ENCODE measurements at regions not wholly inside any gene's neighbourhood (a gene's known extent, or its start where the extent isn't known, plus 50 kb on each side); places are given as distances from the start of the nearest gene placed in this dataset.

- H3K9ac ChIP-seq (ENCODE audit: low read depth, low read length, poor library complexity, severe bottlenecking) = no peak overlapping the region
- no peaks in the 10 kb centered on the region for H3K27me3 ChIP-seq (ENCODE audit: insufficient read depth, low read length, poor library complexity, severe bottlenecking)
- TF ChIP-seq EZH2phosphoT487 (IDR thresholded peaks at IDR 0.05; ENCODE audit: borderline replicate concordance) = no peak
- no peaks in the 10 kb centered on the region for H3K4me1 ChIP-seq (ENCODE audit: insufficient read depth, low read length, poor library complexity, severe bottlenecking)
- no peaks in the 10 kb centered on the region for H3F3A ChIP-seq (ENCODE audit: low read depth)
- H3K9me3 ChIP-seq (ENCODE audit: insufficient read depth, low read depth, low read length) = no peaks in the 10 kb centered on the region
- no peaks in the 10 kb centered on the region for H3K36me3 ChIP-seq (ENCODE audit: insufficient read depth, low read length)
- H3K79me2 ChIP-seq (ENCODE audit: insufficient read depth, low read length) = no peaks in the 10 kb centered on the region
- no peak overlapping the region for H2AFZ ChIP-seq (ENCODE audit: low read length)
- H4K20me1 ChIP-seq (ENCODE audit: insufficient read depth, low read length, poor library complexity, severe bottlenecking) = no peaks in the 10 kb centered on the region
- no peaks in the 10 kb centered on the region for H3K9me2 ChIP-seq (replicated peaks; ENCODE audit: low read depth, low read length)
- no peak overlapping the region for H3K4me2 ChIP-seq (ENCODE audit: low read depth, low read length, poor library complexity, severe bottlenecking)
- H3K4me3 ChIP-seq (ENCODE audit: low read length, poor library complexity, severe bottlenecking) = no peak overlapping the region
Observed at GRCh38 chr9:80946496-80947170, 742.7 kb downstream of the TLE1 start.

GRCh38 chr9:80945436-80945835, 743.9 kb downstream of the TLE1 start:
- Histone ChIP-seq H3F3A (ENCODE audit: low read depth) (no peaks in the 10 kb centered on the region), H3K27me3 (ENCODE audit: insufficient read depth, low read length, poor library complexity, severe bottlenecking) (no peaks in the 10 kb centered on the region), H3K4me2 (ENCODE audit: low read depth, low read length, poor library complexity, severe bottlenecking) (no peak overlapping the region)

GRCh38 chr9:80937645-80938044, 751.7 kb downstream of the TLE1 start:
- TF ChIP-seq CTCF (conservative IDR thresholded peaks at IDR 0.05; ENCODE audit: low read length) = no peak
- TF ChIP-seq EZH2phosphoT487 (IDR thresholded peaks at IDR 0.05; ENCODE audit: borderline replicate concordance) = no peak
- Histone ChIP-seq H3F3A (ENCODE audit: low read depth) (no peaks in the 10 kb centered on the region), H2AFZ (ENCODE audit: low read length) (no peak overlapping the region), H3K4me2 (ENCODE audit: low read depth, low read length, poor library complexity, severe bottlenecking) (no peak overlapping the region), H3K4me1 (ENCODE audit: insufficient read depth, low read length, poor library complexity, severe bottlenecking) (peaks cover 5% of the 10 kb centered on the region), H3K9ac (ENCODE audit: low read depth, low read length, poor library complexity, severe bottlenecking) (no peak overlapping the region), H4K20me1 (ENCODE audit: insufficient read depth, low read length, poor library complexity, severe bottlenecking) (no peaks in the 10 kb centered on the region), H3K4me3 (ENCODE audit: low read length, poor library complexity, severe bottlenecking) (no peak overlapping the region), H3K9me3 (ENCODE audit: insufficient read depth, low read depth, low read length) (no peaks in the 10 kb centered on the region), H3K36me3 (ENCODE audit: insufficient read depth, low read length) (no peaks in the 10 kb centered on the region), H3K9me2 (replicated peaks; ENCODE audit: low read depth, low read length) (no peaks in the 10 kb centered on the region), H3K79me2 (ENCODE audit: insufficient read depth, low read length) (no peaks in the 10 kb centered on the region), H3K27me3 (ENCODE audit: insufficient read depth, low read length, poor library complexity, severe bottlenecking) (no peaks in the 10 kb centered on the region)

More at GRCh38 chr9:80945436-80945835, 743.9 kb downstream of the TLE1 start:
- TF ChIP-seq EZH2phosphoT487 (IDR thresholded peaks at IDR 0.05; ENCODE audit: borderline replicate concordance) (no peak), CTCF (conservative IDR thresholded peaks at IDR 0.05; ENCODE audit: low read length) (no peak)
- H2AFZ ChIP-seq (ENCODE audit: low read length) = no peak overlapping the region
- no peaks in the 10 kb centered on the region for H3K79me2 ChIP-seq (ENCODE audit: insufficient read depth, low read length)
- H3K9me3 ChIP-seq (ENCODE audit: insufficient read depth, low read depth, low read length) = no peaks in the 10 kb centered on the region
- no peaks in the 10 kb centered on the region for H3K4me1 ChIP-seq (ENCODE audit: insufficient read depth, low read length, poor library complexity, severe bottlenecking)
- no peak overlapping the region for H3K9ac ChIP-seq (ENCODE audit: low read depth, low read length, poor library complexity, severe bottlenecking)
- no peaks in the 10 kb centered on the region for H3K36me3 ChIP-seq (ENCODE audit: insufficient read depth, low read length)
- no peaks in the 10 kb centered on the region for H3K9me2 ChIP-seq (replicated peaks; ENCODE audit: low read depth, low read length)
- no peak overlapping the region for H3K4me3 ChIP-seq (ENCODE audit: low read length, poor library complexity, severe bottlenecking)
- no peaks in the 10 kb centered on the region for H4K20me1 ChIP-seq (ENCODE audit: insufficient read depth, low read length, poor library complexity, severe bottlenecking)

GRCh38 chr9:80934095-80934494, 755.3 kb downstream of the TLE1 start:
- H3K9ac ChIP-seq (ENCODE audit: low read depth, low read length, poor library complexity, severe bottlenecking) = no peak overlapping the region
- H4K20me1 ChIP-seq (ENCODE audit: insufficient read depth, low read length, poor library complexity, severe bottlenecking) = no peaks in the 10 kb centered on the region
- H2AFZ ChIP-seq (ENCODE audit: low read length) = no peak overlapping the region
- no peaks in the 10 kb centered on the region for H3K9me2 ChIP-seq (replicated peaks; ENCODE audit: low read depth, low read length)
- H3K9me3 ChIP-seq (ENCODE audit: insufficient read depth, low read depth, low read length) = no peaks in the 10 kb centered on the region
- H3F3A ChIP-seq (ENCODE audit: low read depth) = no peaks in the 10 kb centered on the region
- no peak overlapping the region for H3K4me3 ChIP-seq (ENCODE audit: low read length, poor library complexity, severe bottlenecking)
- no peaks in the 10 kb centered on the region for H3K79me2 ChIP-seq (ENCODE audit: insufficient read depth, low read length)
- H3K4me1 ChIP-seq (ENCODE audit: insufficient read depth, low read length, poor library complexity, severe bottlenecking) = peaks cover 5% of the 10 kb centered on the region
- no peaks in the 10 kb centered on the region for H3K36me3 ChIP-seq (ENCODE audit: insufficient read depth, low read length)
- TF ChIP-seq CTCF (conservative IDR thresholded peaks at IDR 0.05; ENCODE audit: low read length) (no peak), EZH2phosphoT487 (IDR thresholded peaks at IDR 0.05; ENCODE audit: borderline replicate concordance) (no peak)
- H3K27me3 ChIP-seq (ENCODE audit: insufficient read depth, low read length, poor library complexity, severe bottlenecking) = no peaks in the 10 kb centered on the region
- H3K4me2 ChIP-seq (ENCODE audit: low read depth, low read length, poor library complexity, severe bottlenecking) = no peak overlapping the region

Measured in Loucy (cell line).